CD14-positive monocyte (primary cell): ENCODE measurements at regions not wholly inside any gene's neighbourhood (a gene's known extent, or its start where the extent isn't known, plus 50 kb on each side); places are given as distances from the start of the nearest gene placed in this dataset.

Experiments used
- DNase-seq, 3 donors: peaks; one replicate each; pipeline ENCODE4 v3.0.0-alpha.2; 2011 to 2022
- H2AFZ ChIP-seq: 2 replicates; pipeline ENCODE4 v1.6.0; 2012; ENCODE audit warnings: mild to moderate bottlenecking, low read depth, low read length, inconsistent platforms; ENCODE audit not compliant: insufficient read depth, poor library complexity, severe bottlenecking
- H3K27ac ChIP-seq, 2 donors: 1 replicate in 1 of 2; 2 replicates in 1 of 2; pipeline ENCODE4 v1.5.1; 2012 to 2013; ENCODE audit warnings: low read length in 2 of 2, control low read depth in 1 of 2, inconsistent platforms in 1 of 2, low read depth in 1 of 2, mild to moderate bottlenecking in 1 of 2
- H3K27me3 ChIP-seq, 2 donors: one replicate each; pipeline versions ENCODE4 v1.6.0 to v1.6.1; 2011 to 2013; ENCODE audit warnings: low read length in 2 of 2; ENCODE audit not compliant: control insufficient read depth in 2 of 2, insufficient read depth in 2 of 2
- H3K36me3 ChIP-seq, 2 donors: replicated peaks in 1 of 2; 1 replicate in 1 of 2; 2 replicates in 1 of 2; pipeline versions ENCODE4 v1.5.1 to v1.6.1; 2012 to 2013; ENCODE audit warnings: low read length in 2 of 2, control low read depth in 1 of 2, inconsistent platforms in 1 of 2, mild to moderate bottlenecking in 1 of 2; ENCODE audit not compliant: insufficient read depth in 2 of 2, control insufficient read depth in 1 of 2
- H3K4me1 ChIP-seq, 2 donors: 1 replicate in 1 of 2; 2 replicates in 1 of 2; pipeline versions ENCODE4 v1.5.1 to v1.6.1; 2012 to 2013; ENCODE audit warnings: low read length in 2 of 2, control low read depth in 1 of 2, inconsistent platforms in 1 of 2, mild to moderate bottlenecking in 1 of 2, moderate library complexity in 1 of 2; ENCODE audit not compliant: insufficient read depth in 2 of 2, control insufficient read depth in 1 of 2
- H3K4me2 ChIP-seq: replicated peaks from 2 replicates; pipeline ENCODE3; 2012; ENCODE audit warnings: low read length, moderate library complexity, mild to moderate bottlenecking; ENCODE audit not compliant: poor library complexity, severe bottlenecking; ENCODE audit errors: extremely low read depth
- H3K4me3 ChIP-seq, 3 experiments: fragments of 200-600 bp in 1 of 3; sonication (generic) in 1 of 3; replicated peaks in 1 of 3; 1 replicate in 2 of 3; 2 replicates in 1 of 3; pipeline ENCODE4 v1.5.1; 2011 to 2013; ENCODE audit warnings: low read length in 3 of 3, mild to moderate bottlenecking in 3 of 3, control low read depth in 2 of 3, low read depth in 2 of 3, inconsistent platforms in 1 of 3, moderate library complexity in 1 of 3
- H3K79me2 ChIP-seq: 2 replicates; pipeline ENCODE4 v1.6.0; 2012; ENCODE audit warnings: mild to moderate bottlenecking, control low read depth, inconsistent platforms, low read length, moderate library complexity; ENCODE audit not compliant: insufficient read depth
- H3K9ac ChIP-seq: 2 replicates; pipeline ENCODE4 v1.6.0; 2017; ENCODE audit warnings: low read length, mild to moderate bottlenecking; ENCODE audit not compliant: insufficient read depth, poor library complexity, severe bottlenecking
- H3K9me3 ChIP-seq, 2 donors: replicated peaks in 1 of 2; 1 replicate in 1 of 2; 2 replicates in 1 of 2; pipeline versions ENCODE4 v1.5.1 to v1.6.1; 2012 to 2013; ENCODE audit warnings: low read length in 2 of 2, control low read depth in 1 of 2; ENCODE audit not compliant: control insufficient read depth in 1 of 2, insufficient read depth in 1 of 2
- H4K20me1 ChIP-seq: 2 replicates; pipeline ENCODE4 v1.6.0; 2012; ENCODE audit warnings: mild to moderate bottlenecking, low read length, control low read depth, moderate library complexity; ENCODE audit not compliant: insufficient read depth
- H3K27ac Mint-ChIP-seq, 7 donors: one replicate each; pipeline ENCODE4 v1.8.0; 2020; ENCODE audit warnings: mild to moderate bottlenecking in 7 of 7, mixed read lengths in 7 of 7, moderate library complexity in 6 of 7, inconsistent platforms in 2 of 7
- H3K27me3 Mint-ChIP-seq, 3 donors: one replicate each; pipeline ENCODE4 v1.8.0; 2021 to 2022; ENCODE audit warnings: low read depth in 3 of 3, mild to moderate bottlenecking in 3 of 3, mixed read lengths in 3 of 3, moderate library complexity in 3 of 3, inconsistent platforms in 1 of 3
- H3K36me3 Mint-ChIP-seq, 2 donors: one replicate each; pipeline ENCODE4 v1.8.0; 2020; ENCODE audit warnings: mixed read lengths in 2 of 2, inconsistent platforms in 1 of 2, mild to moderate bottlenecking in 1 of 2
- H3K4me1 Mint-ChIP-seq: one replicate; pipeline ENCODE4 v1.8.0; 2020; ENCODE audit warnings: mild to moderate bottlenecking, mixed read lengths
- H3K4me3 Mint-ChIP-seq, 2 donors: one replicate each; pipeline ENCODE4 v1.8.0; 2020; ENCODE audit warnings: mild to moderate bottlenecking in 2 of 2, mixed read lengths in 2 of 2, moderate library complexity in 1 of 2
- H3K9me3 Mint-ChIP-seq, 7 donors: one replicate each; pipeline ENCODE4 v1.8.0; 2020 to 2022; ENCODE audit warnings: mixed read lengths in 7 of 7, mild to moderate bottlenecking in 6 of 7, moderate library complexity in 6 of 7, inconsistent platforms in 2 of 7
- CTCF ChIP-seq: fragments of 200-600 bp; IDR thresholded peaks from one replicate; pipeline ENCODE4 v1.8.0; 2022; ENCODE audit warnings: antibody characterized with exemption, mild to moderate bottlenecking
- WGBS: methylation state at CpG from one replicate; pipeline ENCODE4 v1.1.5; 2013; ENCODE audit warnings: missing lambda C conversion rate; ENCODE audit not compliant: insufficient coverage; 5-methylcytosine and 5-hydroxymethylcytosine counted together
- intact Hi-C, 2 donors: fragments of 100-400 bp; cut with micrococcal nuclease; formaldehyde crosslinking; loops; one replicate each; pipeline versions ENCODE4 v1.15.0 to v1.15.1; 2023

GRCh38 chr4:153110739-153111138 is 93.5 kb upstream of the TRIM2 start:
- Mint-ChIP-seq H3K36me3 (no peaks in the 10 kb centered on the region), H3K27ac (no peak overlapping the region), H3K4me3 (no peak overlapping the region), H3K9me3 (peaks cover 0 to 6% (median 4%) of the 10 kb centered on the region in 7 donors), H3K4me1 (peaks cover 8% of the 10 kb centered on the region), H3K27me3 (peaks cover 0 to 4% (median 3%) of the 10 kb centered on the region in 3 donors)
- Histone ChIP-seq H3K79me2 (no peaks in the 10 kb centered on the region), H3K9me3 (peaks cover 0 to 4% of the 10 kb centered on the region in 2 donors), H3K27ac (no peak overlapping the region), H3K4me3 (no peak overlapping the region), H3K36me3 (no peaks in the 10 kb centered on the region), H3K4me2 (no peak overlapping the region), H3K9ac (no peak overlapping the region), H2AFZ (no peak overlapping the region), H4K20me1 (no peaks in the 10 kb centered on the region), H3K4me1 (peaks cover 5 to 12% of the 10 kb centered on the region in 2 donors), H3K27me3 (no peaks in the 10 kb centered on the region)
- TF ChIP-seq CTCF: no peak
- 97% methylated on average over 5 of the region's 6 CpGs for WGBS
- DNase-seq: no peak
- intact Hi-C loops: no loop called here

GRCh38 chr4:153111426-153112040 is 92.7 kb upstream of the TRIM2 start:
- Histone ChIP-seq H3K4me3 (no peak overlapping the region), H4K20me1 (no peaks in the 10 kb centered on the region), H3K4me1 (peaks cover 6 to 19% of the 10 kb centered on the region in 2 donors), H3K9me3 (peaks cover 0 to 4% of the 10 kb centered on the region in 2 donors), H3K9ac (no peak overlapping the region), H3K4me2 (no peak overlapping the region), H3K27ac (no peak overlapping the region), H3K27me3 (no peaks in the 10 kb centered on the region), H3K36me3 (no peaks in the 10 kb centered on the region), H2AFZ (no peak overlapping the region), H3K79me2 (no peaks in the 10 kb centered on the region)
- Mint-ChIP-seq H3K27ac (no peak overlapping the region), H3K4me3 (no peak overlapping the region), H3K27me3 (peaks cover 0 to 4% (median 1%) of the 10 kb centered on the region in 3 donors), H3K9me3 (peaks cover 0 to 3% (median 0%) of the 10 kb centered on the region in 7 donors), H3K4me1 (peaks cover 14% of the 10 kb centered on the region), H3K36me3 (no peaks in the 10 kb centered on the region)
- no peak for TF ChIP-seq CTCF
- 100% methylated on average over 2 of the region's 10 CpGs for WGBS
- intact Hi-C loops: no loop called here
- DNase-seq: no peak
